ENCODE measurements at regions not wholly inside any gene's neighbourhood (a gene's known extent, or its start where the extent isn't known, plus 50 kb on each side); places are given as distances from the start of the nearest gene placed in this dataset.

DNA sequence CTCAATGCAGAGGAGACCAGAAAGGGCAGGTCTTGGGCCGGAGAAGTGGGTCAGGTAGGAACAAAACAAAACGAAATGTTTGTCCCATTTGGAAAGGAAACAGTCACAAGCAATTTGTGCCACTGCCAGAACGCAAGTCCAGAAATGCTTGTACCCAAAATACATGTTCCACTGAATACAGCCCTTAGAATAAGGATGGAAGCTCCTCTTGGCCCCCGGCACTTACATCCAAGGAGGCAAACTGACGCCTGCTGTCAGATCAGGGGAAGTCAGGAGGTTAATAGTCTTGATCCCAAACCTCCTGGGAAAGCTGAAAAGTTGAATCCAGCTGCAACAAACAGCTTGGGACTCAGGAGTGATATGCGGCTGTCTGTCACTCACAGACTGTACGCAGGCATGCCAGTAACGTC is 75.9 kb upstream of the GALNT2 start:
- TF ChIP-seq, protein P1, sequence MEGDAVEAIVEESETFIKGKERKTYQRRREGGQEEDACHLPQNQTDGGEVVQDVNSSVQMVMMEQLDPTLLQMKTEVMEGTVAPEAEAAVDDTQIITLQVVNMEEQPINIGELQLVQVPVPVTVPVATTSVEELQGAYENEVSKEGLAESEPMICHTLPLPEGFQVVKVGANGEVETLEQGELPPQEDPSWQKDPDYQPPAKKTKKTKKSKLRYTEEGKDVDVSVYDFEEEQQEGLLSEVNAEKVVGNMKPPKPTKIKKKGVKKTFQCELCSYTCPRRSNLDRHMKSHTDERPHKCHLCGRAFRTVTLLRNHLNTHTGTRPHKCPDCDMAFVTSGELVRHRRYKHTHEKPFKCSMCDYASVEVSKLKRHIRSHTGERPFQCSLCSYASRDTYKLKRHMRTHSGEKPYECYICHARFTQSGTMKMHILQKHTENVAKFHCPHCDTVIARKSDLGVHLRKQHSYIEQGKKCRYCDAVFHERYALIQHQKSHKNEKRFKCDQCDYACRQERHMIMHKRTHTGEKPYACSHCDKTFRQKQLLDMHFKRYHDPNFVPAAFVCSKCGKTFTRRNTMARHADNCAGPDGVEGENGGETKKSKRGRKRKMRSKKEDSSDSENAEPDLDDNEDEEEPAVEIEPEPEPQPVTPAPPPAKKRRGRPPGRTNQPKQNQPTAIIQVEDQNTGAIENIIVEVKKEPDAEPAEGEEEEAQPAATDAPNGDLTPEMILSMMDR (tag by site-specific recombination; IDR thresholded peaks at IDR 0.05) = no peak
- TF ChIP-seq, protein P2, sequence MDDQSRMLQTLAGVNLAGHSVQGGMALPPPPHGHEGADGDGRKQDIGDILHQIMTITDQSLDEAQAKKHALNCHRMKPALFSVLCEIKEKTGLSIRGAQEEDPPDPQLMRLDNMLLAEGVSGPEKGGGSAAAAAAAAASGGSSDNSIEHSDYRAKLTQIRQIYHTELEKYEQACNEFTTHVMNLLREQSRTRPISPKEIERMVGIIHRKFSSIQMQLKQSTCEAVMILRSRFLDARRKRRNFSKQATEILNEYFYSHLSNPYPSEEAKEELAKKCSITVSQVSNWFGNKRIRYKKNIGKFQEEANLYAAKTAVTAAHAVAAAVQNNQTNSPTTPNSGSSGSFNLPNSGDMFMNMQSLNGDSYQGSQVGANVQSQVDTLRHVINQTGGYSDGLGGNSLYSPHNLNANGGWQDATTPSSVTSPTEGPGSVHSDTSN (CRISPR knock-in tag; IDR thresholded peaks at IDR 0.05) = no peak
- no peak for TF ChIP-seq ZNF558 (tag by site-specific recombination; IDR thresholded peaks at IDR 0.05)
- TF ChIP-seq ZNF155 (tag by site-specific recombination; IDR thresholded peaks at IDR 0.05) = no peak
- no peak for TF ChIP-seq ZNF391 (tag by site-specific recombination; IDR thresholded peaks at IDR 0.05; ENCODE audit: borderline replicate concordance, low read depth)
- TF ChIP-seq, protein P3, sequence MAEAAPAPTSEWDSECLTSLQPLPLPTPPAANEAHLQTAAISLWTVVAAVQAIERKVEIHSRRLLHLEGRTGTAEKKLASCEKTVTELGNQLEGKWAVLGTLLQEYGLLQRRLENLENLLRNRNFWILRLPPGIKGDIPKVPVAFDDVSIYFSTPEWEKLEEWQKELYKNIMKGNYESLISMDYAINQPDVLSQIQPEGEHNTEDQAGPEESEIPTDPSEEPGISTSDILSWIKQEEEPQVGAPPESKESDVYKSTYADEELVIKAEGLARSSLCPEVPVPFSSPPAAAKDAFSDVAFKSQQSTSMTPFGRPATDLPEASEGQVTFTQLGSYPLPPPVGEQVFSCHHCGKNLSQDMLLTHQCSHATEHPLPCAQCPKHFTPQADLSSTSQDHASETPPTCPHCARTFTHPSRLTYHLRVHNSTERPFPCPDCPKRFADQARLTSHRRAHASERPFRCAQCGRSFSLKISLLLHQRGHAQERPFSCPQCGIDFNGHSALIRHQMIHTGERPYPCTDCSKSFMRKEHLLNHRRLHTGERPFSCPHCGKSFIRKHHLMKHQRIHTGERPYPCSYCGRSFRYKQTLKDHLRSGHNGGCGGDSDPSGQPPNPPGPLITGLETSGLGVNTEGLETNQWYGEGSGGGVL (tag by site-specific recombination; IDR thresholded peaks at IDR 0.05) = no peak
- TF ChIP-seq SETDB1 (IDR thresholded peaks at IDR 0.05; ENCODE audit: insufficient read length, low read length) = no peak
- no peak for TF ChIP-seq ZBTB1 (tag by site-specific recombination; IDR thresholded peaks at IDR 0.05)
- TF ChIP-seq ZNF792 (tag by site-specific recombination; IDR thresholded peaks at IDR 0.05) = no peak
- TF ChIP-seq ZNF274 (IDR thresholded peaks at IDR 0.05; ENCODE audit: low read length) = no peak
- TF ChIP-seq ZNF274 (tag by site-specific recombination; IDR thresholded peaks at IDR 0.05; ENCODE audit: borderline replicate concordance) = no peak
- no peak for TF ChIP-seq ZNF324 (tag by site-specific recombination; IDR thresholded peaks at IDR 0.05)
- TF ChIP-seq REPIN1 (tag by site-specific recombination; IDR thresholded peaks at IDR 0.05; ENCODE audit: low read depth) = no peak
- TF ChIP-seq ZFP37 (tag by site-specific recombination; IDR thresholded peaks at IDR 0.05) = no peak

All from HEK293 (cell line).